Activated naive CD8-positive, alpha-beta T cell treated with anti-CD3 and anti-CD28 coated beads, Interleukin-2, amount 50 U/mL, for 24 hours (primary cell): ENCODE measurements at regions not wholly inside any gene's neighbourhood (a gene's known extent, or its start where the extent isn't known, plus 50 kb on each side); places are given as distances from the start of the nearest gene placed in this dataset.

Source experiments
- ATAC-seq: fragments of 150-1000 bp; cut with Tn5 transposase; one replicate; pipeline ENCODE4 v1.10.0; 2021
- DNase-seq: peaks from one replicate; pipeline ENCODE4 v3.0.0; 2021
- H3K27ac Mint-ChIP-seq: one replicate; pipeline ENCODE4 v1.8.0; 2021; ENCODE audit warnings: mild to moderate bottlenecking, mixed read lengths
- H3K27me3 Mint-ChIP-seq: one replicate; pipeline ENCODE4 v1.8.0; 2021; ENCODE audit warnings: mixed read lengths
- H3K36me3 Mint-ChIP-seq: one replicate; pipeline ENCODE4 v1.8.0; 2021; ENCODE audit warnings: low read depth, mixed read lengths
- H3K4me1 Mint-ChIP-seq: one replicate; pipeline ENCODE4 v1.8.0; 2021; ENCODE audit warnings: mixed read lengths
- H3K4me3 Mint-ChIP-seq: one replicate; pipeline ENCODE4 v1.8.0; 2021; ENCODE audit warnings: mild to moderate bottlenecking, moderate library complexity, mixed read lengths
- H3K9me3 Mint-ChIP-seq: one replicate; pipeline ENCODE4 v1.8.0; 2021; ENCODE audit warnings: mixed read lengths

- peaks cover 4% of the 10 kb centered on the region for H3K9me3 Mint-ChIP-seq
- no peaks in the 10 kb centered on the region for H3K4me1 Mint-ChIP-seq
- no peak for DNase-seq
- H3K36me3 Mint-ChIP-seq: no peaks in the 10 kb centered on the region
- no peak for ATAC-seq
- H3K27ac Mint-ChIP-seq: no peak overlapping the region
- no peaks in the 10 kb centered on the region for H3K27me3 Mint-ChIP-seq
- H3K4me3 Mint-ChIP-seq: no peak overlapping the region
Measured at GRCh38 chr2:22281033-22281432, 1103.9 kb upstream of the KLHL29 start.

DNA sequence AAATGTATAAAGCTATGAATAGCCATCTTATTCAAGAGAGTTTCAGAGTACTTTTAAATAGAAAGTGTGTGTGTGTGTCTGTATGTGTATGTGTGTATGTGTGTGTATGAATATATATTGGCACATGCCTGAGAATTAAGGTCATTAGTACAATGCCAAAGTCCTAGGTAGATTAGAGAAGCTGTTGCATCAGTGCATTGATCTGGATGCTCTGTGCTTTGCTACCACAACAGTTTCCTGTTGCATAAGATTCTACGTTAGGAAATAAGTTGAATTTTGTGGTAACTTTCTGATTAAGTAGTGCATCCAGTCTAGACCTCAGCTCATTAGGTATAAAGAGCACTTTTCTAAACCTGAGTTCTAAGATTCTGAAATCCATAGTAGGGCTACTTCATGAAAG, 1102.8 kb upstream of the KLHL29 start:
- H3K27me3 Mint-ChIP-seq: no peaks in the 10 kb centered on the region
- DNase-seq (no peak), ATAC-seq (no peak)
- H3K4me1 Mint-ChIP-seq: no peaks in the 10 kb centered on the region
- H3K4me3 Mint-ChIP-seq: no peak overlapping the region
- no peaks in the 10 kb centered on the region for H3K36me3 Mint-ChIP-seq
- peaks cover 4% of the 10 kb centered on the region for H3K9me3 Mint-ChIP-seq
- no peak overlapping the region for H3K27ac Mint-ChIP-seq

DNA sequence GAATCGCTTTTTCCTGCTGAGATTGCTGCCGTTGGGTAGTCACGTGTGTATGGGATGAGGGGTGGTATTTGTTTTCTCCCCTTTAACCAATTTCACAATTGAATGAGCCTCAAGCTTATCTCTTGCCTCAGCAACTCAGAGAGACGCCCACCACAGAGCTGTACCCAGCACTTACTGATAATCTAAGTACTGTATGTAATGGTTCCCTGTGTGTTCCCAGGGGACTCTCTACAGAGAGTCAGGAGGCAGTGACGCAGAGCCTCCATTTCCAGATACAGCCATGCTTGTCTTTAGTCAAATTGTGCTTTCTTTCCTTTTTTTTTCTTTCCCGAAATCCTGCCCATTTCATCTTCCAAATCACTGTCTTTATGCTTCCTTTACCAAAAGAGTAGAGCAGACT, 1102.1 kb upstream of the KLHL29 start:
- H3K9me3 Mint-ChIP-seq: peaks cover 4% of the 10 kb centered on the region
- no peaks in the 10 kb centered on the region for H3K27me3 Mint-ChIP-seq
- H3K36me3 Mint-ChIP-seq: no peaks in the 10 kb centered on the region
- ATAC-seq (no peak), DNase-seq (no peak)
- H3K4me3 Mint-ChIP-seq: no peak overlapping the region
- no peaks in the 10 kb centered on the region for H3K4me1 Mint-ChIP-seq
- H3K27ac Mint-ChIP-seq: no peak overlapping the region

DNA sequence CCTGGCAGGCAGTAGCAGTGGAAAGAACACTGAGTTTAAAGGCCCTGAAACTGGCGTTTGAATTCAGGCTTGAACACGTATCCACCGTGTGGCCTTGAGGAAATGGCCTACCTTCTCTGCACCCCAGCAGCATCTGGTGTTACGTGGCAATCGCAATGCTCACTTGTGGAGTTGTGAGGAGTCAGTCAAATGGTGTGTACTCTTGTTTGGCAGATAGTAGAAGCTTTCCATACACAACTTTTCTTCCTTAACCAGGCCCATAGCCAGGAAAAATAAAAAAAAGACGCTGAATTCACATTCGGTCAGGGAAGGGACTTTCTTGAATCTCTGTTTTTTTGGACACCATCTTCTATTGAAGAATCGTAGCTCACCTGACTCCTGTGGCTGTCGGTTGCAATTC, 1101.5 kb upstream of the KLHL29 start:
- H3K27ac Mint-ChIP-seq: no peak overlapping the region
- ATAC-seq (no peak), DNase-seq (no peak)
- H3K4me3 Mint-ChIP-seq: no peak overlapping the region
- peaks cover 7% of the 10 kb centered on the region for H3K9me3 Mint-ChIP-seq
- H3K4me1 Mint-ChIP-seq: no peaks in the 10 kb centered on the region
- H3K27me3 Mint-ChIP-seq: no peaks in the 10 kb centered on the region
- no peaks in the 10 kb centered on the region for H3K36me3 Mint-ChIP-seq

DNA sequence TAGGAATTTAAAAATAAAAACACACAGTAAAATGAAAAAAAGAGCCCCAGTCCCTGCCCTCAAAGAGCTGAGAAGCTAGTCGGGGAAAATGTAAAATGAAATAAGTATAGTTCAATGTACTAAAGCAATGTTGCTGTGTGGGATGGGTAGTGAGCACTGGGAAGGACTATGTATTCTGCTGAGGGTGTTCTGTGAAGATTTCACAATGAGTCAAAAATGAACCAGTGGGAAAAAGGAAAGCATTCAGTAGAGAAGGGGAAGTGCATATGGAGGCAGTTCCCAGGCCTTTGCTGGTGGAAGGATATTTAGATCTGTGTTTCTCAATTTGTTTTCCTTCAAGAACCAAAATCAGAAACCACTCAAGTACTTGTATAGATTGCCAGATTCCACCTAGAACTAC, 1094.7 kb upstream of the KLHL29 start:
- Mint-ChIP-seq H3K9me3 (peaks cover 12% of the 10 kb centered on the region), H3K4me1 (no peaks in the 10 kb centered on the region), H3K27me3 (no peaks in the 10 kb centered on the region), H3K4me3 (no peak overlapping the region), H3K36me3 (no peaks in the 10 kb centered on the region), H3K27ac (no peak overlapping the region)
- DNase-seq (no peak), ATAC-seq (no peak)

GRCh38 chr2:22290909-22291473, 1094.0 kb upstream of the KLHL29 start:
- Mint-ChIP-seq H3K9me3 (peaks cover 12% of the 10 kb centered on the region), H3K27ac (no peak overlapping the region), H3K4me3 (no peak overlapping the region), H3K27me3 (no peaks in the 10 kb centered on the region), H3K36me3 (no peaks in the 10 kb centered on the region), H3K4me1 (no peaks in the 10 kb centered on the region)
- no peak for DNase-seq
- ATAC-seq: no peak

GRCh38 chr2:22301228-22301627, 1083.8 kb upstream of the KLHL29 start:
- Mint-ChIP-seq H3K27ac (no peak overlapping the region), H3K4me1 (no peaks in the 10 kb centered on the region), H3K27me3 (no peaks in the 10 kb centered on the region), H3K36me3 (no peaks in the 10 kb centered on the region), H3K4me3 (no peak overlapping the region), H3K9me3 (peaks cover 10% of the 10 kb centered on the region)
- ATAC-seq (no peak), DNase-seq (no peak)

DNA sequence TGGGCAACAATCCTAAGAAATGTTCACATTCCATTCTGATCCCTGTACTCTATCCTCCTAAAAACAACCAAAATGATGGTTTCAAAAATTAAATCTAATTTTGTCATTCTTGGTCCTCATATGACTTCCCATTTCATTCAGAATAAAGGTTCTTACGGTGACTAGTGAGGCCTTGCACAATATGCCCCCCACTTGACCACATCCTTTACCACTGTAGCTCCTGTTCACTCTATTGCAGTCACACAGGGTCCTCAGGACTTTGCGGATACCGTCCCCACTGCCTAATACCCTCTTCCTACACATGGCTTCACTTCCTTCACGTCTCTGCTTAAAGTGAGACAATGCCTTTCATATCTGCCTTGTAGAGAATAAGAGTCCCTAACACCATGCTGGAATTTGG, 1058.7 kb upstream of the KLHL29 start:
- Mint-ChIP-seq H3K27ac (no peak overlapping the region), H3K9me3 (peaks cover 11% of the 10 kb centered on the region)

DNA sequence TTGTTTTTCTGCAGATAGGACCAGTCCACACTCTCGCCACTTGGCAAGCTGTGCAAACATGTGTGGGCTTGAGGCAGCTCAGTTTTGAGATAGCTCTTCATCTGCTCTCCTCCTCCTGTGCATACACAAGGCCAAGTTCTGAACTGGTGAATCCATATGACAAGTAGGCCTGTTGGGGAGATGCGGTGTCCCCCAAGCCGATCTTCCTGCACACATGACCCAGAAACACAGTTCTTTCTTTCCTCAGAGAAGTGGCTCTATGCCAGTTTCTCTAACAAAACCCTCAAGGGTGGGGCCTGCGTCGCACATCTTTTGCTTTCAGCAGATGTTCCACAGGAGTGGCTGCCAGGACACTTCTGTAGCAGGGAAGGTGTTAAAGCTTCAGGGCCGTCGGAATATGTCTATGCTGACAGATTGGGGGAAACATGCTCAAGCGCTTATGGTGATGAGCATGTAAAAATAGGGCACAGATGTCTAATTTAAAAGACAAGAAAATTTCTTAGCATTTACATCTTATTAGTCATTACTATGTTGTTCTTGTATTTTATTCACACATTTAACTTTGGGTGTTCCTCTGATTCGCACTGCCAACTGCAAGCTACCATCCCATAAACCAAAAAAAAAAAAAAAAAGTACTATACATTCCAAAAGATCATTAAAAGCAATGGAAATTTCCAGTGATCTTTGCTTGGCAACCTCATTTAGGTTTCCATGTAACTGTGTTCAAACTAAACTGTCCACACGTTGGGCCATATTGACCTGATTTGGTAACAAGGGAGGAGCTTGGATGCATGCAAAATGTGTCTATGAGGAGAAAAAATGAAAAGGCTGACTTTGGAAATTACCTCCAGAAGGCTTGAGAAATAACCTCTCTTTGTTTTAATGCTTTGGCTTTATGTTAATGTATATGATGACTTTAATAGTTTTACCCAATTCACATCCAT, 1055.5 kb upstream of the KLHL29 start:
- Mint-ChIP-seq H3K4me3 (no peak overlapping the region), H3K9me3 (peaks cover 9% of the 10 kb centered on the region), H3K27ac (no peak overlapping the region), H3K27me3 (no peaks in the 10 kb centered on the region), H3K4me1 (no peaks in the 10 kb centered on the region), H3K36me3 (no peaks in the 10 kb centered on the region)
- DNase-seq (no peak), ATAC-seq (no peak)

More for the DNA sequence above, 1058.7 kb upstream of the KLHL29 start:
- no peak for DNase-seq
- Mint-ChIP-seq H3K36me3 (no peaks in the 10 kb centered on the region), H3K4me1 (no peaks in the 10 kb centered on the region), H3K4me3 (no peak overlapping the region), H3K27me3 (no peaks in the 10 kb centered on the region)
- no peak for ATAC-seq

DNA sequence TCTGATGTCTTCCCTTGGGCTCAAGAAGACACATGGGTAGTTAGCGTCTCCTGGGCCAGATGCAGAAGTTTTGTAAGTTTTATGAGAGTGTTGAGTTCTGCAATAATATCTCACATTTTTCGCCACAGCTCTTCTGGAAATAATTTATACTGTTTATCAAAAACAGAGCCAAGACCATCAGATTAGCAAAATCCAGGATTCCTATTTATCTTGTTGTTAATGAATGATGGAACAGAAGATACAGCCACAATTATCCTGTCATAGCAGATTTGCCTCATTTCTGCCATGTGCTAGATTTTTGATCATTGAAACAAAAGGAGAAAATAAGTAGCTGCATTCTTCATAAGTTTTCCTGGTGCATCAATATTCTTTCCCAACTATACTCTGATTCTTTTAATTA, 1048.6 kb upstream of the KLHL29 start:
- ATAC-seq: no peak
- H3K27me3 Mint-ChIP-seq: no peaks in the 10 kb centered on the region
- no peak overlapping the region for H3K27ac Mint-ChIP-seq
- no peaks in the 10 kb centered on the region for H3K36me3 Mint-ChIP-seq
- H3K4me3 Mint-ChIP-seq: no peak overlapping the region
- H3K4me1 Mint-ChIP-seq: no peaks in the 10 kb centered on the region
- H3K9me3 Mint-ChIP-seq: peaks cover 8% of the 10 kb centered on the region
- no peak for DNase-seq

- Mint-ChIP-seq H3K36me3 (no peaks in the 10 kb centered on the region), H3K27ac (no peak overlapping the region), H3K4me3 (no peak overlapping the region), H3K4me1 (no peaks in the 10 kb centered on the region), H3K9me3 (peaks cover 8% of the 10 kb centered on the region), H3K27me3 (no peaks in the 10 kb centered on the region)
- DNase-seq: no peak
- no peak for ATAC-seq
Measured at GRCh38 chr2:22340716-22341115, 1044.3 kb upstream of the KLHL29 start.

DNA sequence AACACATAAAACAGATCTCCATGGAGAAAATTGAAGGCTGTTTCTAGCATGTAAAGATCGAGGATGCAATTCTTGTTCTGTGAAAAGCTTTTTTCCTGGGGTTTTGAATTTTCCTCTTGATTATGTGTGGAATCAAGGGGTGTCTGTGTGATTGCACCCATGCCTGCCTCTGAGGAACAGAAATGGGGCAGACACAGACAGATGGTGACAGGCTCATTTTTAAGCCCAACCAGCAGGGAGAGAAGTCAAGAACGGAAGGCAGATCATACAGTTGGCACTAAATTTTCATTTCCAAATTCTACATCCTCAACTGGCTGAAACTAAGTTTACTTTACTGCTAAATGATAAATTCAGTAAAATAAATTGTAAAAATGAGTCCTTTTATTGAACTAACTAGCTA, 1037.7 kb upstream of the KLHL29 start:
- H3K27me3 Mint-ChIP-seq: no peaks in the 10 kb centered on the region
- H3K27ac Mint-ChIP-seq: no peak overlapping the region
- no peak for ATAC-seq
- no peak for DNase-seq
- H3K4me1 Mint-ChIP-seq: no peaks in the 10 kb centered on the region
- H3K36me3 Mint-ChIP-seq: no peaks in the 10 kb centered on the region
- H3K4me3 Mint-ChIP-seq: no peak overlapping the region
- H3K9me3 Mint-ChIP-seq: peaks cover 4% of the 10 kb centered on the region

DNA sequence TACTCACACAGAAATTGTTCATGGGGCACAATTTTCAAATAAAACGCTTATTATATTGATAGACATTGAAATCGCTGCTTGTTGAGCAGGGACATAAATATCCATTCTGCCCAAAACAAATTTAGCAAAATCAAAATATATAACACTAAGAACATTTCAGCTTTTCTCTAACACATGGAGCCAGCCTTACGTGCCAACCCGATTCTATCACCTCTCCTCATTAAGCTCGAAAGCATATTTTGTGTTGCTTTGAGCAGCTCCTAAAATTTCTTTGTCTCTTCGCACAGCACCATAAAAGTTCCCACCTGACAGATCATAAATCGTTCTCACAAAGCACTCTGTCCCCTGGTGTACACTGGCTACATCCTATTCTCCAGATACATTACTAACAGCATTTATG, 1034.4 kb upstream of the KLHL29 start:
- ATAC-seq (no peak), DNase-seq (no peak)
- Mint-ChIP-seq H3K4me1 (no peaks in the 10 kb centered on the region), H3K4me3 (no peak overlapping the region), H3K27ac (no peak overlapping the region), H3K27me3 (no peaks in the 10 kb centered on the region), H3K36me3 (no peaks in the 10 kb centered on the region), H3K9me3 (peaks cover 5% of the 10 kb centered on the region)

DNA sequence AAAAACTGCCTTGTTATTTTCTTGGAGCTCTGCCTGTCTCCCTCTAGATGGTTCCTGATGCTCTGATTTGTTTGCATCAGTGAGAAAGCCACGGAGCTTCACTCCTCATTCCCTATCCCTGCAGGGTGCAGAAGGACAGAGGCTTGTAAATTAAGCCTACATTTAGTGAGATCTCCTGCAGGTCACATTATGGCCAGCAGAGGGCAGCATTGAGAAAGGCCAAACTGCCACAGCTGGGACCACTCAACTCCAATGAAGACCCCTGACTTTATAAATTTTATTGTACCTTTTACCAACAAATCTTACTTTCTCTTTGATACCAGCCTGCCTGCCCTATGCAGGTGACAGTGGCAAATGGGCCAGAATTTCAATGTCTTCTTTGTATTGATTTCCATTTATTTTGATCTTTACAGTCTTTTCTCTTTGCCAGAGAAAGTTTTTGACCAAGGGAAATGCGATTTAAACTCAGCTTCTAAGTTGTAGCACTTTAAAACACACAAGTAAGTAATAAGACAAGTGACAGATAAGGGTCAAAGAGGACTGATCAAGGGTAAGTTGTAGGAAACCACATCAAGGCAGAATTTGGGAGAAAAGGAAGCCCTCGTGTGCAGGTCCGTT, 1029.1 kb upstream of the KLHL29 start:
- no peak for ATAC-seq
- peak; percentile 63 for DNase-seq
- no peaks in the 10 kb centered on the region for H3K4me1 Mint-ChIP-seq
- H3K9me3 Mint-ChIP-seq: peaks cover 6% of the 10 kb centered on the region
- no peak overlapping the region for H3K27ac Mint-ChIP-seq
- H3K4me3 Mint-ChIP-seq: no peak overlapping the region
- no peaks in the 10 kb centered on the region for H3K36me3 Mint-ChIP-seq
- no peaks in the 10 kb centered on the region for H3K27me3 Mint-ChIP-seq

GRCh38 chr2:22359071-22359672, 1025.8 kb upstream of the KLHL29 start:
- Mint-ChIP-seq H3K27ac (no peak overlapping the region), H3K9me3 (peaks cover 6% of the 10 kb centered on the region), H3K27me3 (no peaks in the 10 kb centered on the region), H3K4me3 (no peak overlapping the region), H3K4me1 (no peaks in the 10 kb centered on the region), H3K36me3 (no peaks in the 10 kb centered on the region)
- no peak for DNase-seq
- no peak for ATAC-seq
